Gastroesophageal sphincter (tissue), 3 donors: ENCODE measurements at regions not wholly inside any gene's neighbourhood (a gene's known extent, or its start where the extent isn't known, plus 50 kb on each side); places are given as distances from the start of the nearest gene placed in this dataset.

Experiments
- EP300 ChIP-seq: sonication (generic); formaldehyde crosslinking; IDR thresholded peaks from one replicate; pipeline ENCODE4 v1.6.1; 2017; ENCODE audit warnings: antibody characterized with exemption, mild to moderate bottlenecking
- TF ChIP-seq, protein P1 (sequence below), 4 experiments: fragments of 200-600 bp in 2 of 4; fragments of 450-650 bp in 2 of 4; sonication (generic) in 1 of 4; IDR thresholded peaks; one replicate each; pipeline ENCODE4 v1.5.1; 2017 to 2019; ENCODE audit warnings: antibody characterized with exemption in 4 of 4, mild to moderate bottlenecking in 2 of 4, moderate library complexity in 2 of 4

DNA sequence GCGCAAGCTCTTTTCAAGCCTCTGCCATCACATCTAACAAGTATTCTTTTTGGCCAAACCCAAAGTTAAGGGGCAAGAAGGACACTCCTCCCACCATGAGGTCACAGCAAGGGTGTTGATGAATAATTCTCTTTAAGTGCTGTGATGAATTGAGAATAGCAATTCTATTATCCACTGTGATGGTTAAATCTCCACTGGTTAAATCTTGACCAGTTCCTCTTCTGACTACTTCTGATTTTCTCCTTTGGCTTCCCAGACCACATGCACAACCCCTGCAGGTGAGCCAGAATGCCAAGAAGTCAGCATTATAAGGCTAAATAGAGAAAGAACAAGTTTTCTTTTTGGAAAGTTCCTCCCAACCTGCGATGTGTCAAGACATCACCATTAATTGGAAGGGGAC, 90.6 kb upstream of the BCL2L14 start:
- TF ChIP-seq, protein P1, sequence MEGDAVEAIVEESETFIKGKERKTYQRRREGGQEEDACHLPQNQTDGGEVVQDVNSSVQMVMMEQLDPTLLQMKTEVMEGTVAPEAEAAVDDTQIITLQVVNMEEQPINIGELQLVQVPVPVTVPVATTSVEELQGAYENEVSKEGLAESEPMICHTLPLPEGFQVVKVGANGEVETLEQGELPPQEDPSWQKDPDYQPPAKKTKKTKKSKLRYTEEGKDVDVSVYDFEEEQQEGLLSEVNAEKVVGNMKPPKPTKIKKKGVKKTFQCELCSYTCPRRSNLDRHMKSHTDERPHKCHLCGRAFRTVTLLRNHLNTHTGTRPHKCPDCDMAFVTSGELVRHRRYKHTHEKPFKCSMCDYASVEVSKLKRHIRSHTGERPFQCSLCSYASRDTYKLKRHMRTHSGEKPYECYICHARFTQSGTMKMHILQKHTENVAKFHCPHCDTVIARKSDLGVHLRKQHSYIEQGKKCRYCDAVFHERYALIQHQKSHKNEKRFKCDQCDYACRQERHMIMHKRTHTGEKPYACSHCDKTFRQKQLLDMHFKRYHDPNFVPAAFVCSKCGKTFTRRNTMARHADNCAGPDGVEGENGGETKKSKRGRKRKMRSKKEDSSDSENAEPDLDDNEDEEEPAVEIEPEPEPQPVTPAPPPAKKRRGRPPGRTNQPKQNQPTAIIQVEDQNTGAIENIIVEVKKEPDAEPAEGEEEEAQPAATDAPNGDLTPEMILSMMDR (IDR thresholded peaks at IDR 0.05), result no peak
- no peak for TF ChIP-seq EP300
